Colonic mucosa (tissue), 4 donors: ENCODE measurements at regions not wholly inside any gene's neighbourhood (a gene's known extent, or its start where the extent isn't known, plus 50 kb on each side); places are given as distances from the start of the nearest gene placed in this dataset.

Experiments
- DNase-seq: peaks from one replicate; pipeline ENCODE4 v3.0.0-alpha.2; 2020
- H3K27ac ChIP-seq: fragments of 200-600 bp; one replicate; pipeline ENCODE4 v1.8.0; 2021
- H3K27me3 ChIP-seq: fragments of 200-600 bp; one replicate; pipeline ENCODE4 v1.8.0; 2021
- H3K36me3 ChIP-seq: fragments of 200-600 bp; one replicate; pipeline ENCODE4 v1.8.0; 2021
- H3K4me1 ChIP-seq: fragments of 200-600 bp; one replicate; pipeline ENCODE4 v1.8.0; 2021; ENCODE audit warnings: mild to moderate bottlenecking
- H3K4me3 ChIP-seq: fragments of 200-600 bp; one replicate; pipeline ENCODE4 v1.8.0; 2021
- H3K9ac ChIP-seq, 2 donors: one replicate each; pipeline ENCODE4 v1.7.0; 2013; ENCODE audit warnings: control low read depth in 2 of 2, low read depth in 2 of 2, low read length in 2 of 2
- H3K9me3 ChIP-seq: fragments of 200-600 bp; one replicate; pipeline ENCODE4 v1.8.0; 2021
- CTCF ChIP-seq: fragments of 200-600 bp; IDR thresholded peaks from one replicate; pipeline ENCODE4 v1.8.0; 2022; ENCODE audit warnings: antibody characterized with exemption, mild to moderate bottlenecking
- intact Hi-C: fragments of 100-400 bp; cut with DNase I; formaldehyde crosslinking; loops from one replicate; pipeline ENCODE4 v1.14.1; 2022
- donor health status: healthy.
- donor health status: DM: no; HTN: no; CAD: no.
- donor health status: DM: no; HTN: no; CAD: no.

GRCh38 chr5:166962461-166962860 lies 1329.0 kb upstream of the WWC1 start:
- TF ChIP-seq CTCF, result no peak
- H3K9ac ChIP-seq, result no peak overlapping the region
- H3K36me3 ChIP-seq, result no peaks in the 10 kb centered on the region
- intact Hi-C loops, result loop anchor here (5.0 to 10.0 kb wide), 2 partner anchors 85 to 1082 kb away; no protein-coding TSS in a partner anchor
- DNase-seq, result no peak
- H3K4me1 ChIP-seq, result no peaks in the 10 kb centered on the region
- H3K4me3 ChIP-seq, result no peak overlapping the region
- no peaks in the 10 kb centered on the region for H3K9me3 ChIP-seq
- H3K27me3 ChIP-seq, result no peaks in the 10 kb centered on the region
- no peak overlapping the region for H3K27ac ChIP-seq

- Histone ChIP-seq H3K9ac (no peak overlapping the region), H3K27ac (no peak overlapping the region), H3K27me3 (no peaks in the 10 kb centered on the region), H3K36me3 (no peaks in the 10 kb centered on the region), H3K9me3 (no peaks in the 10 kb centered on the region), H3K4me3 (no peak overlapping the region), H3K4me1 (no peaks in the 10 kb centered on the region)
- intact Hi-C loops, result loop anchor here (5.0 to 10.0 kb wide), 2 partner anchors 84 to 1081 kb away; no protein-coding TSS in a partner anchor
- no peak for TF ChIP-seq CTCF
- no peak for DNase-seq
Observed at GRCh38 chr5:166963596-166963995, 1327.8 kb upstream of the WWC1 start.

GRCh38 chr5:166977911-166978422 lies 1313.5 kb upstream of the WWC1 start:
- H3K9ac ChIP-seq, result peak overlapping the region in 1 of 2 donors; percentile 49
- intact Hi-C loops, result no loop called here
- no peak for DNase-seq
- H3K4me3 ChIP-seq, result peak overlapping the region; percentile 38
- H3K27ac ChIP-seq, result peak overlapping the region; percentile 35
- no peaks in the 10 kb centered on the region for H3K4me1 ChIP-seq
- H3K9me3 ChIP-seq, result no peaks in the 10 kb centered on the region
- no peaks in the 10 kb centered on the region for H3K36me3 ChIP-seq
- H3K27me3 ChIP-seq, result no peaks in the 10 kb centered on the region
- TF ChIP-seq CTCF, result no peak

- Histone ChIP-seq H3K4me1 (no peaks in the 10 kb centered on the region), H3K36me3 (no peaks in the 10 kb centered on the region), H3K27me3 (no peaks in the 10 kb centered on the region), H3K27ac (peak overlapping the region; percentile 13), H3K9ac (no peak overlapping the region), H3K9me3 (no peaks in the 10 kb centered on the region), H3K4me3 (peak overlapping the region; percentile 38)
- DNase-seq, result no peak
- intact Hi-C loops, result no loop called here
- TF ChIP-seq CTCF, result no peak
Observed at GRCh38 chr5:166979307-166979895, 1312.0 kb upstream of the WWC1 start.

GRCh38 chr5:166980666-166981065 lies 1310.8 kb upstream of the WWC1 start:
- no peak for TF ChIP-seq CTCF
- intact Hi-C loops, result no loop called here
- no peak overlapping the region for H3K4me3 ChIP-seq

More at GRCh38 chr5:166980666-166981065, 1310.8 kb upstream of the WWC1 start:
- Histone ChIP-seq H3K27ac (no peak overlapping the region), H3K27me3 (no peaks in the 10 kb centered on the region), H3K9ac (no peak overlapping the region), H3K36me3 (no peaks in the 10 kb centered on the region), H3K9me3 (no peaks in the 10 kb centered on the region), H3K4me1 (no peaks in the 10 kb centered on the region)
- no peak for DNase-seq
